GM12865 (cell line): ENCODE measurements at regions not wholly inside any gene's neighbourhood (a gene's known extent, or its start where the extent isn't known, plus 50 kb on each side); places are given as distances from the start of the nearest gene placed in this dataset.
A peak's percentile ranks its signal among the peaks of the same experiment; 100 is the strongest.

ENCODE experiments used
- DNase-seq: peaks from one replicate; pipeline ENCODE4 v3.0.0; 2010; ENCODE audit warnings: low read depth
- H3K4me3 ChIP-seq: 2 replicates; pipeline ENCODE4 v1.5.1; 2011; ENCODE audit warnings: mild to moderate bottlenecking, low read depth, low read length, control low read depth
- TF ChIP-seq, protein P1 (sequence below): IDR thresholded peaks from 2 replicates; pipeline ENCODE4 v1.5.1; 2011; ENCODE audit warnings: low read length, control low read depth, low read depth, inconsistent platforms; ENCODE audit not compliant: insufficient read depth; ENCODE audit errors: missing control alignments

DNA sequence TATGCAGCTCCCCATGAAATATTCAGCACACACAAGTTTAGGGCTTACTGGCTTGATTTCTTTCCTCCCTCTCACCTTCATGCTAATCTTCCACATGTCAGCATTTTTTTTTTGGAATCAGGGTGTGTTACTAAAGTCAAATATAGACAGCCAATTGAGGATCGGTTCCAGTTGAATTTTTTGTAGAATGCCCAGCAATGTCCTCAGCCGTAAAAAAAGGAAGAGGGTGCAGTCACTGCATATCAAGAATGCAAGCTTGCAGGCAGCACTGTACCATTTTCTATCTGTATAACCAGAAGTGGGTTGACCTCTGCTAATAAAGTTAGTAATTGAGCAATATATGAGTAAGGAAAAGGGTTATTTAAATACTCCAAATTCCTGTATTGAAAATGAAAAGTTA, 51.4 kb upstream of the CHMP2B start:
- DNase-seq: no peak
- TF ChIP-seq, protein P1, sequence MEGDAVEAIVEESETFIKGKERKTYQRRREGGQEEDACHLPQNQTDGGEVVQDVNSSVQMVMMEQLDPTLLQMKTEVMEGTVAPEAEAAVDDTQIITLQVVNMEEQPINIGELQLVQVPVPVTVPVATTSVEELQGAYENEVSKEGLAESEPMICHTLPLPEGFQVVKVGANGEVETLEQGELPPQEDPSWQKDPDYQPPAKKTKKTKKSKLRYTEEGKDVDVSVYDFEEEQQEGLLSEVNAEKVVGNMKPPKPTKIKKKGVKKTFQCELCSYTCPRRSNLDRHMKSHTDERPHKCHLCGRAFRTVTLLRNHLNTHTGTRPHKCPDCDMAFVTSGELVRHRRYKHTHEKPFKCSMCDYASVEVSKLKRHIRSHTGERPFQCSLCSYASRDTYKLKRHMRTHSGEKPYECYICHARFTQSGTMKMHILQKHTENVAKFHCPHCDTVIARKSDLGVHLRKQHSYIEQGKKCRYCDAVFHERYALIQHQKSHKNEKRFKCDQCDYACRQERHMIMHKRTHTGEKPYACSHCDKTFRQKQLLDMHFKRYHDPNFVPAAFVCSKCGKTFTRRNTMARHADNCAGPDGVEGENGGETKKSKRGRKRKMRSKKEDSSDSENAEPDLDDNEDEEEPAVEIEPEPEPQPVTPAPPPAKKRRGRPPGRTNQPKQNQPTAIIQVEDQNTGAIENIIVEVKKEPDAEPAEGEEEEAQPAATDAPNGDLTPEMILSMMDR: no peak
- no peak overlapping the region for H3K4me3 ChIP-seq

DNA sequence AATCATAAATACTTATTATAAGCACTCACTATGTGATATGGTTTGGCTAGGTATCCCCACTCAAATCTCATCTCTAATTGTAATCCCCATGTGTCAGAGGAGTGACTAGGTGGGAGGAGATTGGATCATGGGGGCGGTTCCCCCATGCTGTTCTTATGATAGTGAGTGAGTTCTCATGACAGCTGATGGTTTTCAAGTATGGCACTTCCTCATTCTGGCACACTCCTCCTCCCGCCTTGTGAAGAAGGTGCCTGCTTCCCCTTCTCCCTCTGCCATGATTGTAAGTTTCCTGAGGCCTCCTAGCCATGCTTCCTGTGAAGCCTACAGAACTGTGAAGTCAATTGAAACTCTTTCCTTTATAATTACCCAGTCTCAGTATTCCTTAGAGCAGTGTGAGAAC, 53.3 kb upstream of the CHMP2B start:
- TF ChIP-seq, protein P1: no peak
- DNase-seq: peak; percentile 2
- no peak overlapping the region for H3K4me3 ChIP-seq

DNA sequence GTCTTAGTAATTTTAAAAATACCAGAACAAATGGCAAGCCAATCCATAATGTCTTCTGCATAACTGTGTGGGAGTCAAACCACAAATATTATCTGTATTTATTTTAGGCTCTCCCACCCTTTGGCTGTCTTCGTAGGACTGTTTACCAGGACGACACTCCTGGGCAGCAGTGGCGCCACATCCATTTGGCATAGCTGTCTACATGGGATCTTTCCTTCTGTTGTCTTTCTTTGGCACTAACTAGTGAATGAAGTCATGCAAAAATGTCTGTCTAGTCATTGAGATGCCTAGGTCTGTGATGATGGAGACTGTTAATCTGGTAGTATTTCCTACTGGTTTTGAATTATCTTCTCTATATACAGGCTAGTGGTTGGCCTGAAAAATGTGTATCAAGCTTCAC, 54.0 kb upstream of the CHMP2B start:
- no peak for DNase-seq
- TF ChIP-seq, protein P1: no peak
- H3K4me3 ChIP-seq: no peak overlapping the region

DNA sequence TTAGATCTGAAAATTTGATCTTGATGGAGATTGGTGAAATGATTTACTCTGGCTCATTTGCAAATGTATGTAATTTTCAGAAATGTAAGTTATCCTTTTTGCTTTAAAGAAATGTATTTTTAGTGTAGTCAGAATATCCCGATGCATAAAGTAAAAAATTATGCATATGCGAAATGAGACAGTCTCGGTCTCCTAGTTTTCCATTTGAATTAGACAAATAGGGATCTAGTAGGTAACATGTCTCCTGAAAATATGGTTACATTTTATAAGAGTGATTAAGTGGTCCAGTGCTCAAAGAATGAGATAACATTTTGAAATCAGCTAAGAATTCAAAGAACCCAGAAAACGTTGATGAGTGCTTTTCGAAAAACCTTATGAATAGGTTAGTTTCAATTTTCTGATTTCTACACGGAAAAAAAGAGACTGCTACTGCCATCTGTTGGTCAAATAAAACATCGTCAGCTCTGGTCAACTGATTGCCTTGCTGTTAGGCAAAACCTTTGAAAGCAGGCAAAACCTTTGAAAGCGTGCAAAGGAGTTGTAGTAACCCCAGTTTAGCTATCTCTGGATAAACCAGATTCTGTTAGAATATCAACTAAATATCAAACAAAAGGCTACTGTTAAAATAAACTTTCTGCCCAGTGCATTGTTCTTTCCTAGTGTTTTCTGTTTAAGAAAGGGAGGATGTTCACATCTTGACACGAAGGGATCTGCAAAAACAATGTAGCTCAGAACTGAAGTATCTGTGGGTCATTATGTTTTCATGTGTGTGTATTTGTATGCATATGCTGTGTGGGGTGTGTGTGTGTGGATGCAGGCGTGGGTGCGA, 59.3 kb upstream of the CHMP2B start:
- TF ChIP-seq, protein P1: peak; percentile 53
- no peak overlapping the region for H3K4me3 ChIP-seq
- DNase-seq: peak; percentile 61

DNA sequence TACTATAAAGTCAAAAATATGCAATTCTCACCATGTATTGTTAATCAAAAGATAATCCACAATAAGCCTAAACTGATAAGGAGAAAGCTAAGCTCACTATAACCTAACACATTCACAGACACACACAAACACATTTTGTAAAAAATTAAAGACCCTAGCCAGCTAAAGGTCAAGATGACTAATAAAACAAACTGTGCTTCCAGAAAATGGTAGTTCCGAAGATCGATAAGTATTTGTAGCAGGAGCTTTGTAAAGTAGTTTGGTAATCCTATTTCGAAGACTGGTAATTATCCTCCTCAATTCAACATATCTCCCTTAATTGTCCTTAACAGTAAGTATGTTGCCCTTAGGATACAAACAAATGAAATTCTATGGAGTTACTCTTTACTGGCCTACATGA, 62.9 kb upstream of the CHMP2B start:
- no peak overlapping the region for H3K4me3 ChIP-seq
- TF ChIP-seq, protein P1: no peak
- DNase-seq: no peak

DNA sequence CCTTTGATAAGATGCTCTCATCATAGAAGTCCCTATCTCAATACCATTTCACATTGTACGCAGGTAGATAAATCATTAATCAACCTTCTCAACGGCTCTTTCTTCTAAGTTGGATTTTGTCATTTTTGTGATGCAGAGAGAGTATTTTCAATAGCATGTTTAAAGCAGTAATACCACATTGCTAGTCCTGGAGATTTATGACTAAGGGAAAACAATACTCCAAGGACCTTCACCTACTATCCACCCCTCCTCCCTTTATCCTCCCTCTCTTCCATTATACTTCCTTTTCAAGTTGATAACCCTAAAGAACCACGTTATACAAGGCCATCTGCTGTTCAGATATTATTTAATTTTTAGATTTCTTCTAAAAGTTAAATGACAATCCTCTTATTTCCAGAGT, 65.3 kb upstream of the CHMP2B start:
- TF ChIP-seq, protein P1: no peak
- no peak for DNase-seq
- no peak overlapping the region for H3K4me3 ChIP-seq

DNA sequence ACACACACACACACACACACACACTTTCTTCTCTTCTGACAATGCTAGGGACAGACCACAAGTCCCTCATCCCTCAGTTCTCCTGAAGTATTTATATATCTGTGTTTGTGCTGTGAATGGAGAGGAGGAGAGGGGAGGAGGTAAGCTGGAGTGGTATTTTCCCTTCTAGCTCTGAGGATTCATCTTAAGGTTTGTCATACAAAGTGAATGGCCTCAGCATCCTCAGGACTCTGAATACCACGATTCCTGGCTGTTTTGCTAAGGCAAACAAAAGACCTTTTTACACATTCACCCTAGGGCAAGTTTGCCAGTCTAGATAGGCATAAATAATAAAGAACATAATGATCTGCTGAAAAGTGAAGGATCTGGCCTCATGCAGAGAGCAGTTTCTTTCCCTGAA, 65.7 kb upstream of the CHMP2B start:
- TF ChIP-seq, protein P1: no peak
- H3K4me3 ChIP-seq: no peak overlapping the region
- no peak for DNase-seq
